BLaER1 (cell line): ENCODE measurements at regions not wholly inside any gene's neighbourhood (a gene's known extent, or its start where the extent isn't known, plus 50 kb on each side); places are given as distances from the start of the nearest gene placed in this dataset.
A peak's percentile ranks its signal among the peaks of the same experiment; 100 is the strongest.

Experiments
- H3K27ac ChIP-seq: shearing (Covaris generic); formaldehyde crosslinking; 2 replicates; pipeline ENCODE4 v1.8.1; 2022
- H3K27me3 ChIP-seq: shearing (Covaris generic); formaldehyde crosslinking; 2 replicates; pipeline ENCODE4 v1.8.1; 2022
- H3K36me3 ChIP-seq: shearing (Covaris generic); formaldehyde crosslinking; 2 replicates; pipeline ENCODE4 v1.8.1; 2022
- H3K4me1 ChIP-seq: shearing (Covaris generic); formaldehyde crosslinking; 2 replicates; pipeline ENCODE4 v1.8.1; 2022
- H3K4me2 ChIP-seq: shearing (Covaris generic); formaldehyde crosslinking; 2 replicates; pipeline ENCODE4 v1.8.1; 2022
- H3K4me3 ChIP-seq: shearing (Covaris generic); formaldehyde crosslinking; 2 replicates; pipeline ENCODE4 v1.8.1; 2022
- H3K9ac ChIP-seq: shearing (Covaris generic); formaldehyde crosslinking; 2 replicates; pipeline ENCODE4 v1.8.1; 2022
- H3K9me3 ChIP-seq: shearing (Covaris generic); formaldehyde crosslinking; 2 replicates; pipeline ENCODE4 v1.8.1; 2022
- H4K20me1 ChIP-seq: shearing (Covaris generic); formaldehyde crosslinking; 2 replicates; pipeline ENCODE4 v1.8.1; 2022
- Cebpa-rat ChIP-seq: shearing (Covaris generic); IDR thresholded peaks from 2 replicates; pipeline ENCODE4 v1.8.1; 2022

DNA sequence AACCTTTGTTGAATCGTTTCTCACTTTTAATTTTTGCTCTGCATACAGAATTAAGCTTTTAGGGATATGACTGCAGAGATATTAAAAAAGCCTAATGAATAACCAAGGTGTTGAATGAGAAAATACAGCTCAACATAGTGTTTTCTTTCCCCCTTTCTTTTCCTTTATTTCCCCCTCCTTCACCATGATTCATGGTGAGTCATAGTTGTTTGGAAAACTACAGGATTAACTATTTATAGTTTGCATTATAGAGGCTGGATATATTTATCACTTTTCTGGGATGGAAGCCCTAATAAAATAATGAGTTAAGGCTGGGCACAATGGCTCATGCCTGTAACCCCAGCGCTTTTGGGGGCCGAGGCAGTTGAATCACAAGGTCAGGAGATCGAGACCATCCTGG is 115.0 kb downstream of the DNAJB9 start:
- H3K4me3 ChIP-seq: no peak overlapping the region
- no peaks in the 10 kb centered on the region for H3K9me3 ChIP-seq
- no peak overlapping the region for H3K4me2 ChIP-seq
- H3K36me3 ChIP-seq: no peaks in the 10 kb centered on the region
- no peaks in the 10 kb centered on the region for H3K4me1 ChIP-seq
- no peak for TF ChIP-seq Cebpa-rat
- no peak overlapping the region for H3K27ac ChIP-seq
- H3K9ac ChIP-seq: no peak overlapping the region
- no peaks in the 10 kb centered on the region for H4K20me1 ChIP-seq
- no peaks in the 10 kb centered on the region for H3K27me3 ChIP-seq

DNA sequence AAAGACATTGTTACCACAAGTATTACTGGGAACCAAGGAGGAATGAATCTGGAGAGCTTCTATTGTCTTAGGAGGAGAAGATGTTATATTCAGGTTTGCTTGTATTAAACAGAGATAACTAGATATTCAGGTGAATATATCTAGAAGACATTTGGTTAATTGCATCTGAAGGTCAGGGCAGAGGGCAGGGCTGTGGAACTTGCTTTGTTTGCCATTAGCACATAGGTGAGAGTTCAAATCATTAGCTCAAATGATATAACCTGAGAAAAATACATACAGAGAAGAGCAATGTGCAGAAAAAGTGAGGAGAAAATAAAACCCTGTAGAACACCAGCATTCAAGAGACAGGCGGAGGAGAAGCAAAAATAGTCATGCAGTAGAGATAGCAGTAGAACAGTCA is 116.8 kb downstream of the DNAJB9 start:
- H3K4me3 ChIP-seq: no peak overlapping the region
- H3K36me3 ChIP-seq: no peaks in the 10 kb centered on the region
- H4K20me1 ChIP-seq: no peaks in the 10 kb centered on the region
- no peak overlapping the region for H3K4me2 ChIP-seq
- H3K27me3 ChIP-seq: no peaks in the 10 kb centered on the region
- H3K4me1 ChIP-seq: no peaks in the 10 kb centered on the region
- no peaks in the 10 kb centered on the region for H3K9me3 ChIP-seq
- H3K9ac ChIP-seq: no peak overlapping the region
- no peak for TF ChIP-seq Cebpa-rat
- no peak overlapping the region for H3K27ac ChIP-seq

DNA sequence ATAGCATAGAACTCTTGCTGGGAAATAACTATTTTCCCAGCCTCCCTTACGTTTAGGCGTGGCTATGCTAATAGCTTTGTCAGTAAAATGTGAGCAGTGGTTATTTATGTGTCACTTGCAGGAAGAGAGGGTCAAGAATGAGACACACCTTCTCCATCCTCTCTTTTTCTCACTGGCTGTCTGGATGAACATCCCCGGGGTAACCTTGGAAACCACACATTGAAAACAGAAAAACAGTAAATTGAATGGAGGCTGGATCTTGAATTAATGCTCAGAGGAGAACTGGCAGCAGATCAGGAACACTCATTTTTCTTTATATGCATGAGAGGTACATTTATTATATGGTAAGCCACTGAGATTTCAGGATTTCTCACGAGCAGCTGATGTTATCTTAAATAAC is 127.6 kb downstream of the DNAJB9 start:
- H3K4me3 ChIP-seq: no peak overlapping the region
- H3K9ac ChIP-seq: no peak overlapping the region
- no peak overlapping the region for H3K27ac ChIP-seq
- TF ChIP-seq Cebpa-rat: no peak
- H3K9me3 ChIP-seq: no peaks in the 10 kb centered on the region
- no peaks in the 10 kb centered on the region for H3K36me3 ChIP-seq
- H3K27me3 ChIP-seq: no peaks in the 10 kb centered on the region
- H3K4me1 ChIP-seq: no peaks in the 10 kb centered on the region
- no peak overlapping the region for H3K4me2 ChIP-seq
- H4K20me1 ChIP-seq: no peaks in the 10 kb centered on the region

DNA sequence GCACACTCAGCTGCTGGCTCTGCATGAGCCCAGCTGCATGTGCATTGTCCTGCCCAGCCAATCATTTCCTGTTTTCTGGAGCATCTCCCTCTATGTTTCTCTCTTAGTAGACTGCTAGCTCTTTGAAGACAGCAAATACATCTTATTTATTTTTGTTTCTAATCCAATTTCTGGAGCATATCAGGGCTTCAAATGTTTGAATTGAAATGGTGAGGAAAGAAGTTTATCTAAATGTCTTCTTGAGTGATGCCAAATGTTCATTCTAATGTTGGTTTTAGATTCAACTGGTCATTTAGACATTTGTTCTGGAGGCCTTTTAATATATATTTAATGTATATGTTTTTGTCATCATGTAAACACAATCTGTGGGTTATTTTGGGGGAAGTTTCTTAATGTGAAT is 141.9 kb downstream of the DNAJB9 start:
- H3K27me3 ChIP-seq: no peaks in the 10 kb centered on the region
- no peaks in the 10 kb centered on the region for H3K4me1 ChIP-seq
- no peaks in the 10 kb centered on the region for H3K9me3 ChIP-seq
- no peak overlapping the region for H3K27ac ChIP-seq
- no peaks in the 10 kb centered on the region for H3K36me3 ChIP-seq
- TF ChIP-seq Cebpa-rat: no peak
- H3K4me3 ChIP-seq: no peak overlapping the region
- H3K9ac ChIP-seq: no peak overlapping the region
- H3K4me2 ChIP-seq: no peak overlapping the region
- H4K20me1 ChIP-seq: no peaks in the 10 kb centered on the region

DNA sequence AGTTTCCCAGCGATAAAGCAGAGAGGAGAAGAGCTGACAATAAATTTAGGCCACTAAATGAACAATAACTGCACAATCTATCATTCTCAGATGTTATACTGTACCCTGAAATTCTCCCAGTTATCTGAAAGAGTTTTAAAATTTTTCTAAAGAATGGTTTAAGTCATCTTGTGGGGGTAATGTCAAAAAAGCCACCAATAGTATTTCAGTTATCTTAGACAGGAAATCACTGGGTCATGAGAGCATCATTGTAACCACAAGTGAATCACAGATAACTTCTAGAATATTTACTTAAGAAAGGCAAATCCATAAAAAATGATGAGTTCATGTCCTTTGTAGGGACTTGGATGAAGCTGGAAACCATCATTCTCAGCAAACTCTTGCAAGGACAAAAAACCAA is 147.1 kb downstream of the DNAJB9 start:
- Histone ChIP-seq H3K9ac (no peak overlapping the region), H3K27me3 (no peaks in the 10 kb centered on the region), H3K27ac (no peak overlapping the region), H3K9me3 (no peaks in the 10 kb centered on the region; the same call in 1 of the 2 replicates), H3K4me2 (no peak overlapping the region), H4K20me1 (no peaks in the 10 kb centered on the region), H3K36me3 (no peaks in the 10 kb centered on the region), H3K4me1 (no peaks in the 10 kb centered on the region), H3K4me3 (no peak overlapping the region)
- no peak for TF ChIP-seq Cebpa-rat

DNA sequence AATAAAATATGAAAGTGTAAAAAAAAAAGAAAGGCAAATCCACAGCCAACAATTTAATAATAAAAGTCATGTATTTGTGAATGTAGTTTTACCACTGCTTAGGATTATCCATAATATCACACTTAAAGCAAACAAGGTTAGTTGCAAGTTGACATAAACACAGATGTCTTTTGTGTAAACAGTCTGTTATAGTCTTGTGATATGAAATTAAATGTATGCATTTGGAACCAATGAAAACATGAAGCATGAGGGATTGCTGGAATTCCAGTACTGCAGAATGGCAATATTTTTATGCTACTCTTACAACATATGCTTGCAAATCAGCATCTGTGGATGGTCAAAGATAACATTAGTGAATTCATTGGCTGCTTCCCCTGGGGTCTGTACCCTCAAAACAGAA is 148.1 kb downstream of the DNAJB9 start:
- no peaks in the 10 kb centered on the region for H3K4me1 ChIP-seq
- H3K27me3 ChIP-seq: no peaks in the 10 kb centered on the region
- no peak for TF ChIP-seq Cebpa-rat
- H3K27ac ChIP-seq: no peak overlapping the region
- H3K9ac ChIP-seq: no peak overlapping the region
- H3K4me2 ChIP-seq: no peak overlapping the region
- H3K9me3 ChIP-seq: no peaks in the 10 kb centered on the region; the same call in 1 of the 2 replicates
- H3K36me3 ChIP-seq: no peaks in the 10 kb centered on the region
- no peak overlapping the region for H3K4me3 ChIP-seq
- no peaks in the 10 kb centered on the region for H4K20me1 ChIP-seq

DNA sequence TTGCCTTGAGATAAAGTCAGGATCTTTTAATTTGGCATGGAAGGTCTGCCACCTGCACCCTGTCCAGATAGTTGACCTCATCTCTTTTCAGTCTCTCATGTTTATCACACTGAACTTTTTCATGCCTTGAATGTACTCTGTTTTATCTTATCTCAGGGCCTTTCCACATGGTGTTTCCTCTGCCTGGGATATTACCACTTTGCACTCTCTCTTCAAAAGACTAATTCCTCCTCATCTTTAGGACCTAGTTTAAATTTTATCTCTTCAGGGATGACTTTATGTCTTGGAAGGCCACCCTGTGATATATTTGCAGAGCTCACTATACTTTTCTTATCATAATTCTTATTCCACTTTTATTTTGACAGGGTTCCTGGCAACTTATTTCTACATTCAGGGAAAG is 150.0 kb downstream of the DNAJB9 start:
- Histone ChIP-seq H3K9ac (no peak overlapping the region), H4K20me1 (no peaks in the 10 kb centered on the region)
- no peak for TF ChIP-seq Cebpa-rat

DNA sequence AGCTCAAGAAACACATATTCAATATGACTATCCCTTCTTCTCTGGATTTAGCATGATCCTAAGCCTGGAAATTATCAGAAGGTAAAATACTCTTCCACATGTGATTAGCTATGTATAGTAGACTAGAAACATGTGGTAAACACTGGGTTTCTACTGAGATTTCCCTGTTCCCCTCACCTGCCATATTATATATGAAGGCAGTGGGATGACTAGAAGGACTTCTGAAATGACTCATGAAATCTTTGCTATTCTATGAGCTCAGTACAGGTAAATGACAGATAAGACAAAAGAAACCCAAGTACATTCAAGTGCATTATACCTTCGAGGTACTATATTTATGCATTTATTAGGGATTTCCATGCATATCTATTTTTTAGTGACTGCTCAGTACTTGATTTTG is 152.9 kb downstream of the DNAJB9 start:
- Histone ChIP-seq H3K27ac (no peak overlapping the region), H3K27me3 (no peaks in the 10 kb centered on the region), H3K4me3 (no peak overlapping the region), H3K9me3 (no peaks in the 10 kb centered on the region; the same call in 1 of the 2 replicates), H3K36me3 (no peaks in the 10 kb centered on the region), H3K9ac (no peak overlapping the region), H3K4me1 (peaks cover 26% of the 10 kb centered on the region), H4K20me1 (no peaks in the 10 kb centered on the region), H3K4me2 (no peak overlapping the region)
- TF ChIP-seq Cebpa-rat: no peak

More for the DNA sequence above, 150.0 kb downstream of the DNAJB9 start:
- Histone ChIP-seq H3K27me3 (no peaks in the 10 kb centered on the region), H3K9me3 (no peaks in the 10 kb centered on the region; the same call in 1 of the 2 replicates), H3K4me3 (no peak overlapping the region), H3K4me2 (no peak overlapping the region), H3K36me3 (no peaks in the 10 kb centered on the region), H3K4me1 (peaks cover 17% of the 10 kb centered on the region), H3K27ac (no peak overlapping the region)

DNA sequence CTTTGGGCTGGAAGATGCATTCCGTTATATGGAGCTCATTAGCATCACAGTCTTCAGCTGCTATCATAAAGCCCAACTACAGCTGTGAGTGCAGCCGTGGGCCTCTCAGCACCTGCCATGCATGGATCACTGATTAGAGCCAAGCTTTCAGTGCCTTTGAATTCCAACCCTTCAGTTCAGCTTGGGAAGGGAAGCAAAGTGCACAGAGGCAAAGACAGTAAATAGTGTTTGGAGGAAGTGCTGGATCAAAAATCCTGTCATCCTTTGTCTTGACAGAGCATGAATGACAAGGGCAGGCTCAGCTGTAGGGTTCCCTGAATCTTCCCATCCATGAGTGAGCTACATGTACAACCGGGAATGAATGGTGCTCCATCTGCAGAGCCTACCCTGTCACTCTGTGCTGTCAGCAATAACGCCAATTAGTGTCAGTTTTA is 153.7 kb downstream of the DNAJB9 start:
- Histone ChIP-seq H3K9me3 (no peaks in the 10 kb centered on the region; the same call in 1 of the 2 replicates), H3K27ac (no peak overlapping the region), H3K4me2 (peak overlapping the region; percentile 20; the same call in 1 of the 2 replicates), H3K4me1 (peaks cover 26% of the 10 kb centered on the region), H3K4me3 (no peak overlapping the region), H3K36me3 (no peaks in the 10 kb centered on the region), H3K9ac (no peak overlapping the region), H4K20me1 (no peaks in the 10 kb centered on the region), H3K27me3 (no peaks in the 10 kb centered on the region)
- no peak for TF ChIP-seq Cebpa-rat

DNA sequence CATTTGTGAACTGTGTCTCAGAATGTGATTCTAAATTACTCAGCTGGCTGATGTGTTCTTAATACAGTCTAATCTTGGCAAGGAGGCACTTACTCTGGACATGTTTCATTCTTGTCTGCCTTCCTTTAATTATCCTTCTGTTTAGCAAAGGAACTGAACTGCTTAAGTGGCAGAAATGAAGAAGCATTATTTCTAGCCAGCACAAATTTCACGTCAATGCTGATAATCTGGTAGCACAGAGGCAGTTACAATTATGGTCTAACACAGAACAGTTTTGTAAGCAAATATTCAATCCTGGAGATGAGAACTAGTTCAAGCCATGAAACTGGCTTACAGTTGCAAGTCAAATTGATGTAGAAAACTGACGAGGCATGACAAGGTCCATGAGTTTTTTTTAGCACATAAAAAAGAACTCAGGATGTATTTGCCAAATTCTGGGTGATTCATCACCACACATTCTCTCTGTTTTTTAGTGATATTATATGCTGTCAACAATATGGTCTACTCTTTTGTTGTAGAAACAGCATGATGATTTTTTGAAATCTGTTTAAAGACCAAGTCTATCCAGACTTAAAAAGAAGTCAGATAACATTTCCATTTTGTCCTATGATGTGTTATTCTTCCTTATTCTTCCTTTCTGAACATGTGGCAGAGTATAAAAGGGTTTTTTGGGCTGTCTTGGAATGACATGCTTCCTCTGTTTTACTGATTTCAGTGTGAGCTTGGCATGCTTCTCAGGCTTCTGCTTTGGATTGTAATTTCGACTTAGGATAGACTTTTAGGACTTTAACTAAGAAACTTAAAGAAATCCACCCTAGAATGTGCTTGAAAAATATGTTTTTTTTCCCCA is 154.8 kb downstream of the DNAJB9 start:
- Histone ChIP-seq H4K20me1 (no peaks in the 10 kb centered on the region), H3K9ac (no peak overlapping the region), H3K27ac (peak overlapping the region; percentile 13; the same call in 1 of the 2 replicates), H3K9me3 (no peaks in the 10 kb centered on the region), H3K4me2 (peak overlapping the region; percentile 44), H3K4me1 (peaks cover 26% of the 10 kb centered on the region), H3K27me3 (no peaks in the 10 kb centered on the region), H3K4me3 (no peak overlapping the region), H3K36me3 (no peaks in the 10 kb centered on the region)
- no peak for TF ChIP-seq Cebpa-rat
